ENCODE measurements at regions not wholly inside any gene's neighbourhood (a gene's known extent, or its start where the extent isn't known, plus 50 kb on each side); places are given as distances from the start of the nearest gene placed in this dataset.

- no peak for DNase-seq
These were observed 531.6 kb upstream of the CLINT1 start for GRCh38 chr5:158390577-158390976.

GRCh38 chr5:158389786-158390185 lies 530.8 kb upstream of the CLINT1 start:
- no peak for DNase-seq

GRCh38 chr5:158388021-158388420 lies 529.1 kb upstream of the CLINT1 start:
- DNase-seq = no peak

DNA sequence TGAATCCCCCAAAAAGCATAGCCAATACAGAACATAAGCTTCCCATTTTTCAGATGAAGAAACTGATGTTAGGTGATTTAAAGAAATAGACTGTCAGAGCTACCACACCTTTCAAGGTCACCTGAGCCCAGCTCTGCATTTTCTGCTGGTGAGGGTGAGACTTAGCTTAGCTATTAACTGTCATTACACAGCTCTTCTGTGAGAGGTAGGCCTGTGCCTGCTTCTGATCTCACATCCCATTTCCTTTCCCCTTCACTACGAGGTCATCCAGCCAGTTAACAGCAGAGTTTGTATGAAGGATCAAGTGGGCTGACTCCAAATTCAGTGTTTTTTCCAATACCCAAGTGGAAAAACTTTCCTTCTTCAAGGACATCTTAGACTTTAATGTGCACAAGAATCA lies 528.6 kb upstream of the CLINT1 start:
- no peak for DNase-seq

- no peak for DNase-seq
These were observed 527.0 kb upstream of the CLINT1 start for GRCh38 chr5:158385982-158386381.

GRCh38 chr5:158384535-158385481 lies 525.9 kb upstream of the CLINT1 start:
- DNase-seq = no peak

GRCh38 chr5:158383486-158383885 lies 524.5 kb upstream of the CLINT1 start:
- DNase-seq = no peak

- DNase-seq = no peak
These were observed 523.5 kb upstream of the CLINT1 start for GRCh38 chr5:158382473-158382872.

DNA sequence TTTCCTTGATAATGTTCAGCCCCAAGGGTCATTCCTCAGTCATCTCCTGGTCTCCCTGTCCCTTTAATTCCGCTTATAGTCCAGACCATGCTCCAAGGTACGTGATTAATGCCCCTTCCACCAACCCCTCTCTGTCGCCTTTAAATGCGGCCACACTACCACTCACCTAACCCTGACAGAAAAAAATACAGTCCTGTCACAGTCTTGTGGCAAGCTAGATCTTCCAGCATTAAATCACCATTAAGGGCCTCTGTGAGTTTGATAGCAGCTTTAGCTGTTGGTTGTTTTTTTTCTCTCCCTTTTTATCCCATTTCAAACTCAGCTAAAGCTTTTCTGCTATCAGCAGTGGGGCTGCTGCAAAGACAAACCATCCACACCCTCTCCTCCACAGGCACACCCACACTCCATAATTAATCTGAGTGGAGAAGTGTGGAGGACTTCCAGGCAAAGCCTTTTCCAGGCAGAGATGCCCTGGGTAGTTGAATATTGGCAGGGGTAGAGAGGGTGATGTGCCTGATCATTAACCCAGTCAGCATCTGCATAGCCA lies 522.7 kb upstream of the CLINT1 start:
- DNase-seq = no peak

- DNase-seq = no peak
These were observed 521.7 kb upstream of the CLINT1 start for GRCh38 chr5:158380661-158381060.

DNA sequence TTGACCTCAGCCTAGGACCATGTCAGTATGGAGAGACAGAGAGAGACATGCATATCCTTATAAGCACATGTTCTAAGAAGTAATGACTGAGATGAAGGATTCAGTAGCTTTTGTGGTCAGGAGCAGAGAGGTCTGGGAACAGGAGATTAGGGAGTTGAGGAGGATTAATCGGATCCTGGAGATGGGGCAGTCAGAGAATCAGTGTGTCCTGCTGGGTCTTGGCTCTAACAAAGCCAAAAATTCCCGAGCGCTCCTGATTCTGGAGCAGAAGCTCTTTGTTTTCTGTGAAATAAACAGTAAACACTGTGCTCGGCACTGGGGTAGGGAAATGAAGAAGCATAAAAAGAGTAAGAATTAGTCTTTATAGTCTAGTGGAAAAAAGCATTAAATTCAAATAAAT lies 520.0 kb upstream of the CLINT1 start:
- no peak for DNase-seq

DNA sequence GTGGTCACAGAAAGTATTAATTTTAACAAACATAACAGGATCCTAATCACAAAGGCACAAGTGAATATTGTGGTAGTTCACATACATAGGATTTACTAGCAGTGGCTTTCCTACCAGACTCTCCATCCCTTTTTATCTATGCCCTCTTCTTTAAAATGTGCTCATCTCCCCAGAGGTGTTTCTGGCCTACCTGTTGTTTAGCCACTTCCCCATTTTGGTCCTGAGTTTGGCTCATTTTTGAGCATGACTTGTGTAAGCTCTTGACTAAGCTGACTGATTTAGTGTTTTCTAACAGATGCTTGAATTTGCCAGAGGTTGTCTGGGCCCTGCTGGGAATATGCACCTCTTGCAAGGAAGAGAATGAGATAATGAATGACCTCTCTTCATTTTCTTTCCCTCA lies 517.7 kb upstream of the CLINT1 start:
- DNase-seq = no peak

DNA sequence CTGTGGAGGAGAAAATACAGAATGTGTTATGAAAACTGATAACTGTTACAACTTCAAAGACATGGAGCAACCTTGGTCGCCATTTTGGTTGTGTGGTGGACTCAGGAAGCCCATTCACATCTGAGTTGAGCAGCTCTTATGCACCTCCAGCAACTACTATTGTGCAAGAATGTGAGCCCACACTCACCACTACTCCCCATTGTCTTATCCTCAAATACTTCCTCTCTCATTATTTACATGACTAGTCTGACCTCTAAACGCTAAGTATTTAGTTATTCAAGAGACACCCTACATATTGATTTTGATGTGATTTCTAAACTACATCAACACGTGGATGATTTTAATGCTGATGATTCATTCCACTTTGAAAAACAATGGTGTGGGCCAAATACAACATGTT lies 516.6 kb upstream of the CLINT1 start:
- no peak for DNase-seq

GRCh38 chr5:158373608-158374395 lies 514.9 kb upstream of the CLINT1 start:
- DNase-seq = no peak

- DNase-seq = no peak
These were observed 510.3 kb upstream of the CLINT1 start for GRCh38 chr5:158369241-158369640.

GRCh38 chr5:158368686-158369085 lies 509.7 kb upstream of the CLINT1 start:
- DNase-seq = no peak

DNA sequence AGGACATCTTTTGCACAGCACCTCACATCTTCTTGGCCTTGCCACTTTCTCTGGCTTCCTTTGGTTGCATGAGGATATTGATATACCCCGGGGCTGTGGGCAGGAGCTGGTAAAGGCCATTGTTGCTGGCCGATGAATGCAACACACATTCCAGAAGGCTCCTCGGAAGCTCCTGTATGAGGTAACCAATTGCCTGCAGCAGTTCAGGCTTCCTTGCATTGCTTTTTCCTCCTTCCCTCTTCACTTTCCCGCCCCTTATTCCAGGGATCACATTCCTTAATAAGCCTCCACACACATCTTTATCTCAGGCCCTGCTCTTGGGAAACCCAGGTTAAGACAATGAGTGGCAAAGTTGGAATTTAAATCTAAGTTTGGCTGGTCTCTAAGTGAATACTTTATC lies 505.4 kb upstream of the CLINT1 start:
- DNase-seq = no peak

DNA sequence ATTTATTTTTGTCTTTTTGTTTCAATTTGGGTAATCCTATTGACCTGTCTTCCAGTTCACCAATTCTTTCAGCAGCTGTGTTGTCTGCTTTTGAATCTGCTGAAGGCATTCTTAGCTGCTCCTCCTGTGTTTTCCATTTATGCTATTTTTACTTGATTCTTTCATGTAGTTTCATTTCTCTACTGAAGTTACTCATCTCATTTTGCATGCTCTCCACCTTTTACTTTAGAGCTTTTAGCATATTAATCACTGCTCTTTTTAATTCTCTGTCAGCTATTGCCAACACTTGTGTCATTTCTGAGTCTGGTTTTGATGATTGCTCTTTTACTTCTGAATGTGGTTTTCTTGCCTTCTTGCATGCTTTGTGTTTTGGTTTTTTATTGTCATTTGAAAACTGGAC lies 496.0 kb upstream of the CLINT1 start:
- no peak for DNase-seq

DNA sequence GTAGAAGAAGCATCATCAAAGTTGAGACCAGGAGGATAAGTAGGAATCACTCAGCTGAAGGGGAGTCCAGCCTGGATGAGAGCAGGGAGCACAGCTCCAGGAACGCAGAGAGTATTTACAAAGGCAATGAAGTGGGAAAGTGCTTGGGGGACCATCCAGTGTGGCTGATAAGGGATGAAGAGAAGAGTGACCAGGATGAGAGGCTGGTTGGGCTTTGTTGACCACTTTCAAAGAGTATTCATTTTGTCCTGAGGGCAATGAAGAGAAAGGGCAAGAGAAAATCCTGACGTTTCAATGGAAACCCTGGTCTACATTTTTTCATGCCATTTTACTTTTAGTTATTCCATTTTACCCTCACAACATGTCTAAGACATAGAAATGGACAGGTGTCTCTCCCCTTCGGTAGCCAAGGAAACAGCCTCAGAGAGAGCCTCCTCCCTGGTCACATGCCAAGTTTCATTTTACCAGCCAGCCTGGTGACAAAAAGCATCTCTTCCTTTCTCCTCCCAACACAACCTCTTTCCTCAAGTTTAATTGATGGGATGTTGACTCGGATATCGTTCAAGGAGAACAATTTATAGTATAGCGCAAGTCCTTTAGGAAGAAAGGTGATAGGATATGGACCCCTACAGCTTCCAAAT lies 492.7 kb upstream of the CLINT1 start:
- no peak for DNase-seq

GRCh38 chr5:158349987-158350386 lies 491.0 kb upstream of the CLINT1 start:
- no peak for DNase-seq

- no peak for DNase-seq
These were observed 485.4 kb upstream of the CLINT1 start for GRCh38 chr5:158344376-158344775.

DNA sequence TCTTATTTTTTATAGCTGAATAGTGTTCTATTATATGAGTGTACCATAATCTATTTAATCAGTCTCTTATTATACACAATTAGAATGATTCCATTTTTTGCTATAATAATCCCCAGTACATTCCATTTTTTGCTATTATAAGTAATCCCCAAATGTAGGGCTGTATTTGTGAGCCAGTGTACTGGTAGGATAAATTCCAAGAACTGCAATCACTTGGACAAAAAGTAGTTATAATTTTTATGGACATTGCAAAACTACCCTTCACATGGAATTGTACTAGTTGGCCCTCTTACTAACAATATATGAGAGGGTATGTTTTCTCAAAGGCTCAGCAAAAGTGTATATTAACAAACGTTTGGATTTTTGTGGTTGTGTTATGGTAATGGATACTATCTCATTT lies 481.7 kb upstream of the CLINT1 start:
- no peak for DNase-seq

DNA sequence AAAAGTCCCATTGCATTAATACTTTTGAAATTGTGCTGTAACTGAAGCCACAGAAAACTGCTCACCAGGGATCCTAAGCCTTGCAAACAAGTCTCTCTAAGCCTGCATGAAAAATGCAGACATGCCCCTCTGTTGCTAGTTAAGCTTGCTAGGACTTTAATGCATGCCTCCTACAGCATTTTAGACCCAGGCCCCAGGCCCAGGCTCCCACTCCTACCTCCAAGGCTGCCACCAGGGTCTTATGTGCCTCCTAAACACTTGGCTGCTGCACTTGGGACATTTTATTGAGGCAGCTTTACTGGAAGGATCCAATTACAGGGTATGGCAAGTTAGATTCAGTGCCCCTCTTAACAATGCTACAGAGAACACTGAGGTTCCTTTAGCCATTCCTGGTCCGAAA lies 467.3 kb upstream of the CLINT1 start:
- DNase-seq = no peak
